LNCAP (cell line): ENCODE measurements at regions not wholly inside any gene's neighbourhood (a gene's known extent, or its start where the extent isn't known, plus 50 kb on each side); places are given as distances from the start of the nearest gene placed in this dataset.

ENCODE experiments used
- TF ChIP-seq, protein P1 (sequence below): fragments of 450-650 bp; IDR thresholded peaks from 2 replicates; pipeline ENCODE4 v1.5.1; 2017; ENCODE audit warnings: mild to moderate bottlenecking

DNA sequence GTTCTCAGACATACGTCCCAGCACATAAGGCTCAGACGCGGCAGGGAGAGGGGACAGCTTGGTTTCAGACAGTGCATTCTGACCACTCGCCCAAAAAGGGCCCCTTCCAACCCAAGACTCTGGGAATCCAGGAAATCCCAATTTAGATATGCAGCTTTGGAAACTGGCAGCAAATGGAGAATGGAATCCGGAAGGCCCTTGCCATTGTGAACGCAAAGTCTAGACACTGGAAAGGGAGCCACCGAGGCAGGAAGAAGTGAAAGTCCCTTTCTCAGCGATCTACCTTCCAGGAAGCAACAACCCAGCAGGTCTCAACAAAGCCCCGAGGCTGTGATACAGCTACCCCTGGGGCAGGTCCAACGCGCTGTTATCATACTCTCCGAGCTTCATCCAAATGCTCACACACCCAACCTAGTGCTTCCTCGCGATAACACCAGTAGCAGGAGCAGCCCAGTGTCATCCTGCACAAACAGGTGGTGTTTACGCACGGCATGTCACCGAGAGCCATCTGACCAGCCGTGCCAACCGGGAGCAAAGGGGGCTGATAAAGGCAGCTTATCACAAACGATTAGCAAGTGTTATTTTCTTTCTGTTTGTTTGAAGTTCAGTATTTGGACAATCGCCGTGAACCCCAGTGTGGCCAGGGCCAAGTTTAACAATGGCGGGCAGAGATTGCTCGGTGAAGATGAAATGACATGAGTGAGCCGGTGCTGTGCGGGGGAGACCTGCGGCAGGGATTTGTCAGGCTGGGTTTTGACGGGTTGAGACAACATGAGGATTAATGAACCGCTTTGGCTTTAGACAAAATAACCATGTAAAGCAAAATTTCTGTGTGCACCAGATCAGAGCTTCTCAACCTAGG is 240.6 kb downstream of the FOXL1 start:
- TF ChIP-seq, protein P1, sequence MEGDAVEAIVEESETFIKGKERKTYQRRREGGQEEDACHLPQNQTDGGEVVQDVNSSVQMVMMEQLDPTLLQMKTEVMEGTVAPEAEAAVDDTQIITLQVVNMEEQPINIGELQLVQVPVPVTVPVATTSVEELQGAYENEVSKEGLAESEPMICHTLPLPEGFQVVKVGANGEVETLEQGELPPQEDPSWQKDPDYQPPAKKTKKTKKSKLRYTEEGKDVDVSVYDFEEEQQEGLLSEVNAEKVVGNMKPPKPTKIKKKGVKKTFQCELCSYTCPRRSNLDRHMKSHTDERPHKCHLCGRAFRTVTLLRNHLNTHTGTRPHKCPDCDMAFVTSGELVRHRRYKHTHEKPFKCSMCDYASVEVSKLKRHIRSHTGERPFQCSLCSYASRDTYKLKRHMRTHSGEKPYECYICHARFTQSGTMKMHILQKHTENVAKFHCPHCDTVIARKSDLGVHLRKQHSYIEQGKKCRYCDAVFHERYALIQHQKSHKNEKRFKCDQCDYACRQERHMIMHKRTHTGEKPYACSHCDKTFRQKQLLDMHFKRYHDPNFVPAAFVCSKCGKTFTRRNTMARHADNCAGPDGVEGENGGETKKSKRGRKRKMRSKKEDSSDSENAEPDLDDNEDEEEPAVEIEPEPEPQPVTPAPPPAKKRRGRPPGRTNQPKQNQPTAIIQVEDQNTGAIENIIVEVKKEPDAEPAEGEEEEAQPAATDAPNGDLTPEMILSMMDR = no peak

DNA sequence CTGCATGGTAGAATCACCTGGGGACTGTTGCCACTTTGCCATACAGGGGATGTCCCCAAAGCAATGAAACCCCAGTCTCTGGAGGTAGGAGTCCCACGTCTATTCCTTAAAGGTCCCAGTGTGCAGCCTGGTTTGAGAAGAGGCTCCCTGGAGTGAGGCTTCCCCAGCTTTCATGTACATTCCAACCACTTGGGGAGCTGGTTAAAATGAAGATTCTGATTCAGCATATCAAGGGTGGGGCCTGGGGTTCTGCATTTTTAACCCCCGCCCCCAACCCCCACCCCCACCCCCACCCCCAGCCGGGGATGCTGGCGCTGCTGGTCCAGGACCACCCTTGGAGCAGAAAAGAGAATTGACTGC is 241.2 kb downstream of the FOXL1 start:
- TF ChIP-seq, protein P1 = no peak

DNA sequence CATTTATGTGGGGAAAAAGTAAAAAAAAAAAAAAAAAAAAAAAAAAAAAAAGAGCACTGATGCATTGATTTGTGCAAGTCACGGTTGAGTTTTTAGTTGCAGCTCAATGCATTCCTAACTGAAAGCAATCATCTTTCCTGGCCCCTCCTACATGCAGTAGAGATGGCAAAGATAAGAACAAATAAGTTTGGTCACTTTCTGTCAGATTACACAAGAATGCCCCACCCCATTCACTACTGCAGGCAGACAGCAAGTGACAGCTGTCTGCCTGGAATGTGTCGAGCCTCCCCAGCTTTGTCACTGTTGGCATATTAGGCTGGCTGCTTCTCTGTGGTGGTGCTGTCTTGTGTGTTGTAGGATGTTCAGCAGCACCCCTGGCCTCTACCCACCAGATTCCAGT is 243.5 kb downstream of the FOXL1 start:
- TF ChIP-seq, protein P1 = no peak

DNA sequence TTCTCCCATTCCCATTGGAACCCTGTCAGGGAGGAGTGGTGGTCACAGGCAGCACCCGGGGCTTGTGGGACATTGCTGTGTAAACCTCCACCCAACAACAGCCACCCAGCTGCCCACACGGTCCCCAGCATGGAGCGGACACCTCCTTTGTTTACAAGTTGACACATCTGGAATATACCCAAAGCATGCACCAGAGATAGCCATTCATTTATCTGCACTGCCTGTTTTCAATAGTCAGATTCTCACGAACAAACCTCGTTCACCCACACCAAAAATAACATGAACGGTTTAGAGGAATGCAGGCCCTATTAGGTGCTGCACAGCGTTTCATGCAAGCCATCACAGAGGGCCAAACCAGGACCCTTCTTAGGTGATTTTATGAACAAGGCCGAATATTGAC is 244.8 kb downstream of the FOXL1 start:
- TF ChIP-seq, protein P1 = no peak

DNA sequence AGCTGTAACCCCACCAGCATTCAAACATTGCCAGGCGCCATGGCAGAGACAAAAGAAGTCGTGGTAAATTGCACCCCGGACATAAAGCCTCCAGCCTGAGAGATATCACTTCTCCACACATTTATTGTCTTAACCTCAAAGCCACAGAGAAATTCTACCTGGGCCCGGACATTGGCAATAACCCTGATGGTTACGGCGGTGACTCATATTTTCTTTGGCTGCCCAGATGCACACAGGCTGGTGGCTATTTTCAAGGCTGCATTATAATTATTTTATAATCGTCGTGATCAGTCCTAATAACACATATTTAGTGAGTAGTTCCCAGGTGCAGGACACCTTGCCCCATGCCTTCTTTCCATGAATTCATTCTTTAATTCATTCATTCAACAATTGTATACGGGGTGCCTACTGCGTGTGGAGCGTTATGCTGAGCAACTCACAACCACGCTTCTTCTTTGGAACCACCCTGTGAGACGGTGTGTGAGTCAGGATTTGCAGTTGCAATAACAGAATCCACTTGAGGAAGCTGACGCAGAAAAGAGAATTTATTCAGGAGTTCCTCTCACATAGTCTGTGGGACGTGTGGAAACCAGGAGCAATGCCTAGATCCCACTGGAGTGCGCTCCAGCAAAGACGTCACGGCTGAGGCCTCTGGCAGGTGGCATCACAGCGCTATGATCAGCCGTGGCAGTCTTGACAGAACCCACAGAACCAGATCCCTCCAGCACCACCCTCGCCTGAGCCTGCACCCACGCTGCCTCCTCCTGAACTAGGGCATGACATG is 245.7 kb downstream of the FOXL1 start:
- TF ChIP-seq, protein P1 = no peak

DNA sequence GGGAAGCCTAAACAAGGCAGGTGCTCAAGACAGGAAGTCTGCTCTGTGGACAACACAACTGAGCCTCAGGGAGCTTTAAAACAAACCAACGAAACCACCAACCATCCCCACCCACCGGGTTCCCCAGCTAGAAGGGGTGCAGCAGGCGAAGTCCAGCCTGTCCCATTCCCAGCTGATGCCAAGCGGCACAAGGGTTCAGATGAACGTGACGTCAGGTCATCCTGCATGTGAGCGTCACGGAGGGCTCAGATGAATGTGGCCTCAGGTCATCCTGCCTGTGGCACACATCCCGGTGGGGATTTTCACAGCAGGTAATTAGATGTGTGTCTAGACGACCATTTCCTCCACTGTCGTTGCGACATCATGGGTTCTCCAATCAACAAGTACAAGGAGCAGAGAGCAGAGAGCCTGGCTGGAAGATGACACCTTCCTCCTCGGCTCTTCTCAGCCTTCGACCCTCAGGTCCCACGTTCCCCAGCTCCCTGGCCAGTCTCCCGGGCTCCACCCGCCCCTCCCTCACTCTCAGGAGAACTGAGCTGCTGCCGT is 246.5 kb downstream of the FOXL1 start:
- TF ChIP-seq, protein P1 = no peak

DNA sequence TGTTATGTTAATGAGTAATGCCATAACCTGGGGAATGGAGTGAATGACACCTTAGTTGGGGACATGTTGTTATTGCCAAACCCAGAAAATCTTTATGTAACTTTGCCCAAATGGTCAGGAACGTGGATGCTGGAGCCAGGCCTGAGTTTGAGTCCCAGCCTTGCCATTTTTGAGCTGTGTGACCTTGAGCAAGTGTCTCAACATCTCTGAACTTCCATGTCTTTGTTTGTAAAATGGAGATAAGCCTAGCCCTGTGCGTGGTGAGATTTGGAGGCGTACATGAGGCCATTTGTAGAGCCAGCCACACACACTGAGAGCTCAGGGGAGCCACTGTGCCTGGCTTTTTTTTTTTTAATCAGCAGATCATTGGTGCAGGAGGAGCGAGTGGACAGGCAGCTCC is 247.3 kb downstream of the FOXL1 start:
- TF ChIP-seq, protein P1 = no peak
